ENCODE measurements at regions not wholly inside any gene's neighbourhood (a gene's known extent, or its start where the extent isn't known, plus 50 kb on each side); places are given as distances from the start of the nearest gene placed in this dataset.

- no peak for TF ChIP-seq CTCF (IDR thresholded peaks at IDR 0.05; ENCODE audit: insufficient read depth, low read length)
- TF ChIP-seq, protein P1, sequence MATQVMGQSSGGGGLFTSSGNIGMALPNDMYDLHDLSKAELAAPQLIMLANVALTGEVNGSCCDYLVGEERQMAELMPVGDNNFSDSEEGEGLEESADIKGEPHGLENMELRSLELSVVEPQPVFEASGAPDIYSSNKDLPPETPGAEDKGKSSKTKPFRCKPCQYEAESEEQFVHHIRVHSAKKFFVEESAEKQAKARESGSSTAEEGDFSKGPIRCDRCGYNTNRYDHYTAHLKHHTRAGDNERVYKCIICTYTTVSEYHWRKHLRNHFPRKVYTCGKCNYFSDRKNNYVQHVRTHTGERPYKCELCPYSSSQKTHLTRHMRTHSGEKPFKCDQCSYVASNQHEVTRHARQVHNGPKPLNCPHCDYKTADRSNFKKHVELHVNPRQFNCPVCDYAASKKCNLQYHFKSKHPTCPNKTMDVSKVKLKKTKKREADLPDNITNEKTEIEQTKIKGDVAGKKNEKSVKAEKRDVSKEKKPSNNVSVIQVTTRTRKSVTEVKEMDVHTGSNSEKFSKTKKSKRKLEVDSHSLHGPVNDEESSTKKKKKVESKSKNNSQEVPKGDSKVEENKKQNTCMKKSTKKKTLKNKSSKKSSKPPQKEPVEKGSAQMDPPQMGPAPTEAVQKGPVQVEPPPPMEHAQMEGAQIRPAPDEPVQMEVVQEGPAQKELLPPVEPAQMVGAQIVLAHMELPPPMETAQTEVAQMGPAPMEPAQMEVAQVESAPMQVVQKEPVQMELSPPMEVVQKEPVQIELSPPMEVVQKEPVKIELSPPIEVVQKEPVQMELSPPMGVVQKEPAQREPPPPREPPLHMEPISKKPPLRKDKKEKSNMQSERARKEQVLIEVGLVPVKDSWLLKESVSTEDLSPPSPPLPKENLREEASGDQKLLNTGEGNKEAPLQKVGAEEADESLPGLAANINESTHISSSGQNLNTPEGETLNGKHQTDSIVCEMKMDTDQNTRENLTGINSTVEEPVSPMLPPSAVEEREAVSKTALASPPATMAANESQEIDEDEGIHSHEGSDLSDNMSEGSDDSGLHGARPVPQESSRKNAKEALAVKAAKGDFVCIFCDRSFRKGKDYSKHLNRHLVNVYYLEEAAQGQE (IDR thresholded peaks at IDR 0.05; ENCODE audit: insufficient replicate concordance, low read depth) = no peak
Observed at GRCh38 chr13:27353166-27353583, 71.2 kb upstream of the GTF3A start.
